Adrenal gland (tissue), 5 donors: ENCODE measurements at regions not wholly inside any gene's neighbourhood (a gene's known extent, or its start where the extent isn't known, plus 50 kb on each side); places are given as distances from the start of the nearest gene placed in this dataset.

Source experiments
- POLR2A ChIP-seq, 2 donors: fragments of 450-650 bp; IDR thresholded peaks; one replicate each; pipeline ENCODE4 v1.6.1; 2017; ENCODE audit warnings: antibody characterized with exemption in 2 of 2, mild to moderate bottlenecking in 2 of 2, moderate library complexity in 1 of 2
- TF ChIP-seq, protein P1 (sequence below), 6 experiments: fragments of 450-650 bp in 4 of 6; fragments of 200-600 bp in 2 of 6; sonication (generic) in 1 of 6; IDR thresholded peaks; 1 replicate in 5 of 6; 2 replicates in 1 of 6; pipeline versions ENCODE4 v1.5.1 to v1.8.0; 2016 to 2021; ENCODE audit warnings: antibody characterized with exemption in 6 of 6, mild to moderate bottlenecking in 2 of 6, moderate library complexity in 1 of 6
- donor health status: DM: no; HTN: no; CAD: no.

DNA sequence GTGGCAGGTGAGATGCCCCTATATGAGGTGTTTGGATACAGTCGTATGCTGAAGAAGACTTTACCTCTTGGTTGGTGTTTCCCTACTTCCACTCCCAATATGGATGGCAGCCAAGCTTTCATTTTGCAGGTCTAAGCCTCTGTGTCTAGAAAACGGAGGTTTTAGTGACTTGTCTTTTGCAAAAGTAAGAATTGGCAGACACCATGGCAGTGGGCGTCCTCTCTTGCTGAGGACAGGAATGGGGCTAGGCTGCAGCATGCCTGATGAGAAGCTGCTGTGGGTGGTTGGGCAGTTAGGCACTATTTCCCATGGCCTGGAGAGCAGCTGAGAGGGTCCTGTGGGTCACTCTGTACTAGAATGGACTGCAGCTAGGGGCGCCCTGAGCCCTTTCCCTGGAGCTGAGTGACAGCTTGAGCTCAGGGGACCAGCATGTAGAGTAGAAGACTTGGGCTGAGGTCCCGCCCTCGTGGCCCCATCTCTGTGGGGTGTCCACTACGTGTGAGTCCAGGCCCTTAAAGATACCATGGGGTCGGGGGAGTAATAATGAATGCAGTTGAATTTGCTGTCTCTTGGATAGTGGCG is 127.4 kb downstream of the CDH26 start:
- TF ChIP-seq, protein P1, sequence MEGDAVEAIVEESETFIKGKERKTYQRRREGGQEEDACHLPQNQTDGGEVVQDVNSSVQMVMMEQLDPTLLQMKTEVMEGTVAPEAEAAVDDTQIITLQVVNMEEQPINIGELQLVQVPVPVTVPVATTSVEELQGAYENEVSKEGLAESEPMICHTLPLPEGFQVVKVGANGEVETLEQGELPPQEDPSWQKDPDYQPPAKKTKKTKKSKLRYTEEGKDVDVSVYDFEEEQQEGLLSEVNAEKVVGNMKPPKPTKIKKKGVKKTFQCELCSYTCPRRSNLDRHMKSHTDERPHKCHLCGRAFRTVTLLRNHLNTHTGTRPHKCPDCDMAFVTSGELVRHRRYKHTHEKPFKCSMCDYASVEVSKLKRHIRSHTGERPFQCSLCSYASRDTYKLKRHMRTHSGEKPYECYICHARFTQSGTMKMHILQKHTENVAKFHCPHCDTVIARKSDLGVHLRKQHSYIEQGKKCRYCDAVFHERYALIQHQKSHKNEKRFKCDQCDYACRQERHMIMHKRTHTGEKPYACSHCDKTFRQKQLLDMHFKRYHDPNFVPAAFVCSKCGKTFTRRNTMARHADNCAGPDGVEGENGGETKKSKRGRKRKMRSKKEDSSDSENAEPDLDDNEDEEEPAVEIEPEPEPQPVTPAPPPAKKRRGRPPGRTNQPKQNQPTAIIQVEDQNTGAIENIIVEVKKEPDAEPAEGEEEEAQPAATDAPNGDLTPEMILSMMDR (IDR thresholded peaks at IDR 0.05) = no peak
- no peak for TF ChIP-seq POLR2A (IDR thresholded peaks at IDR 0.05)
